ENCODE measurements at regions not wholly inside any gene's neighbourhood (a gene's known extent, or its start where the extent isn't known, plus 50 kb on each side); places are given as distances from the start of the nearest gene placed in this dataset.

- Mint-ChIP-seq H3K4me3 (no peak overlapping the region), H3K27ac (no peak overlapping the region), H3K9me3 (peaks cover 3% of the 10 kb centered on the region), H3K27me3 (no peaks in the 10 kb centered on the region), H3K4me1 (no peaks in the 10 kb centered on the region), H3K36me3 (no peaks in the 10 kb centered on the region)
- ATAC-seq, result no peak
Observed at GRCh38 chr16:82329504-82330192, 159.6 kb upstream of the MPHOSPH6 start.

DNA sequence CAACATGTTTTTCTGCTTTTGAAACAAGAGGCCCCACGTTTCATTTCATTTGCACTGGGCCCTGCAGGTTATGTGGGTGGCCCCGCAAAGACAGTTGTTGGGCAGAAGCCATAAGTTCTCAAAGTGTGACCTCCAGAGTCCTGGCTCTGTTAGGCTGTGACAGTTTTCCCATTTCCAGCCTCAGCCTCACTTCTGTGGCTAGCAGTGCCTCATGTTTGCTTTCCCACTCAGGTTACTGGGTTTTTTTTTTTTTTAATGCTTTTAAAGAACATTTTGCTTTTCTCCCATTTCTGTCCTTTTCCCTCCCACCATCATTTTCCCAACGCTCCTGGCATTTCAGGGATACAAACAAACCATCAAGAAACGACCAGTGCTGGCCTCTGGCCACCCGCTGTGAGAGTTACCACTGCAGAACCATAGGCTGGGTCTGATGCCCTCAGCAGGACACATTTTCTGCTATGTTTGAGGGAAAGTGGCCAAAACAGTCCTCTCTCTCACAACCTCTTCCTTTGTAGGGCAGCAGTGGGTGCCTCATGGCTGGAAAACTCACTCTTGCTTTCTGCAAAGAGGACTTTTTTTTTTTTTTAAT is 159.0 kb upstream of the MPHOSPH6 start:
- H3K4me3 Mint-ChIP-seq, result no peak overlapping the region
- ATAC-seq, result no peak
- H3K27ac Mint-ChIP-seq, result no peak overlapping the region
- no peaks in the 10 kb centered on the region for H3K4me1 Mint-ChIP-seq
- no peaks in the 10 kb centered on the region for H3K36me3 Mint-ChIP-seq
- no peaks in the 10 kb centered on the region for H3K27me3 Mint-ChIP-seq
- H3K9me3 Mint-ChIP-seq, result peaks cover 6% of the 10 kb centered on the region

GRCh38 chr16:82323171-82323570 is 153.1 kb upstream of the MPHOSPH6 start:
- no peak overlapping the region for H3K27ac Mint-ChIP-seq
- peaks cover 13% of the 10 kb centered on the region for H3K9me3 Mint-ChIP-seq
- no peaks in the 10 kb centered on the region for H3K36me3 Mint-ChIP-seq
- no peak for ATAC-seq
- H3K4me1 Mint-ChIP-seq, result no peaks in the 10 kb centered on the region
- H3K27me3 Mint-ChIP-seq, result peaks cover 11% of the 10 kb centered on the region
- no peak overlapping the region for H3K4me3 Mint-ChIP-seq

GRCh38 chr16:82322177-82322576 is 152.2 kb upstream of the MPHOSPH6 start:
- ATAC-seq, result no peak
- no peaks in the 10 kb centered on the region for H3K4me1 Mint-ChIP-seq
- H3K27ac Mint-ChIP-seq, result no peak overlapping the region

DNA sequence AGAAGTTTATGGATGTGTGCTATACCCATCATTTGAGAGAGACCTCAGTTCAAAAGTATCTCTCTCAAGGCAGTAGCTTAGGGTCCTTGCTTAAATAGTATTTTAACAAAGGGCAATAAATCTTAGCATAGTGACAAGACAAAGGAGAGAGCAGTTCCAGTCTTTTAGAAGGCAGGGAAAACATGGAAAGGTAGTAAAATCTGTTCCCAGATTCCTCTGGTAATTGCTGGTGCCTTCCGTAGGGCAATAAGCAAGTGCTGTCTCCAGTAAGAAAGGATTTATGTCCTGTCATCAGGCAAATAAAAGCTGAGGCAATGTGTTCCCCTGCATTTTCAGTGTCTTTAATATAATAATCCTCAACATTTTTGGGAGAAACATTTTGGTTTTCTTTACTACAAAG is 149.0 kb upstream of the MPHOSPH6 start:
- Mint-ChIP-seq H3K27me3 (peaks cover 11% of the 10 kb centered on the region), H3K4me1 (no peaks in the 10 kb centered on the region), H3K27ac (no peak overlapping the region), H3K9me3 (peaks cover 8% of the 10 kb centered on the region), H3K4me3 (no peak overlapping the region), H3K36me3 (no peaks in the 10 kb centered on the region)
- ATAC-seq, result no peak

More at GRCh38 chr16:82322177-82322576, 152.2 kb upstream of the MPHOSPH6 start:
- Mint-ChIP-seq H3K27me3 (peaks cover 11% of the 10 kb centered on the region), H3K4me3 (no peak overlapping the region), H3K9me3 (peaks cover 13% of the 10 kb centered on the region), H3K36me3 (no peaks in the 10 kb centered on the region)

DNA sequence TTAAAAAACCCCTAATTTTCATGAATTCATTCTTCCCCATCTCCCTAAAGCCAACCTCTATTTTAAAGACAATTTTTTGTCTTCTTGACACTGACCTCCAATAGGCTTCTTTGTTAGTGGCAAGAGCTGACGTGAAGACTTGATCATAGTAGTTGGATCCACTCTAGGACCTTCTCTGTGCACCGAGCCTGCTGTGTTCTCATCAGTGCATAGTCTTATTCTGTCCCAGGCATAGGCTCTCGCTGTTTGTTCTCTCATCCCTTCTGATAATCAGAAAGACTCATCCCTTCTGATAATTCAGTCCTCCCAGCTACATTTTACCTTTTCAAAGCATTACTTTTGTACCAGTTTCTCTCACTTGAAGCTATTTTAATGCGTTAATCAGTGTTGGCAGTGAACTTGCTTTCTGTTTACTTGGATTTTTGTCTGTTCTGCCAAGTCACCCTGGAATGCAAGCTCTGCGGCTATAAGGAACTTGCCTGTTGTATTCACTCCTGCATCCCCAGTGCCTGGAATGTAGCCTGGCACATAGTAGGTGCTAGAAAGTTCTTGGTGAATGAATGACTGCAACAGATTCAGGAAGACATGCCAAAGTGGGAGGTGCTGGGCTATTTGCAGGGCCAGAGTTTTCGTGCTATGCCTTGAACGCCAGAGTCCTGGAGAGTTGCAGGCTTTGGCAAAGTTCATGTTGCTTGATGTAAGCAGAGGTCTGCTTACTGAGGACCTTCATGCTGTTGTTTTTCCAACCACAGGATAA is 147.6 kb upstream of the MPHOSPH6 start:
- H3K9me3 Mint-ChIP-seq, result peaks cover 5% of the 10 kb centered on the region
- H3K4me1 Mint-ChIP-seq, result no peaks in the 10 kb centered on the region
- ATAC-seq, result no peak
- H3K27me3 Mint-ChIP-seq, result peaks cover 10% of the 10 kb centered on the region
- no peak overlapping the region for H3K27ac Mint-ChIP-seq
- no peaks in the 10 kb centered on the region for H3K36me3 Mint-ChIP-seq
- H3K4me3 Mint-ChIP-seq, result no peak overlapping the region

GRCh38 chr16:82313754-82314153 is 143.7 kb upstream of the MPHOSPH6 start:
- Mint-ChIP-seq H3K36me3 (no peaks in the 10 kb centered on the region), H3K27ac (no peak overlapping the region), H3K27me3 (peaks cover 15% of the 10 kb centered on the region), H3K9me3 (no peaks in the 10 kb centered on the region), H3K4me1 (no peaks in the 10 kb centered on the region), H3K4me3 (no peak overlapping the region)
- ATAC-seq, result no peak

DNA sequence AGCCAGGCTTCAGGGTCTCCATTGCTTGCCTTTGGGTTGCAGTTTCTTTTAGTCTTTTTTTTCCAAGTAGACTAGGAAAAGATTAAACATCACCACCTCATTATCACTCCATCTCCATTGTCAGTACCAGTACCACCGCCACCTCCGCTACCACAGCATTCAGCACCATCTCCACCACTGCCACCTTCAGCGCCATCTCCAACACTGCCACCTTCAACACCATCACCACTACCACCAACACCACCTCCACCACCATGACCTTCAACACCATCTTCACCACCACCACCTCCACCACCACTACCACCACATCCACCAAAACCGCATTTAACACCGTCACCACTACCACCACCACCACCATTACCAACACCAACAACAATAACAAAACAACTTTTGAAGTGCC is 141.5 kb upstream of the MPHOSPH6 start:
- H3K36me3 Mint-ChIP-seq, result no peaks in the 10 kb centered on the region
- no peak overlapping the region for H3K4me3 Mint-ChIP-seq
- H3K27ac Mint-ChIP-seq, result no peak overlapping the region
- H3K27me3 Mint-ChIP-seq, result peaks cover 15% of the 10 kb centered on the region
- H3K9me3 Mint-ChIP-seq, result no peaks in the 10 kb centered on the region
- H3K4me1 Mint-ChIP-seq, result no peaks in the 10 kb centered on the region
- no peak for ATAC-seq

DNA sequence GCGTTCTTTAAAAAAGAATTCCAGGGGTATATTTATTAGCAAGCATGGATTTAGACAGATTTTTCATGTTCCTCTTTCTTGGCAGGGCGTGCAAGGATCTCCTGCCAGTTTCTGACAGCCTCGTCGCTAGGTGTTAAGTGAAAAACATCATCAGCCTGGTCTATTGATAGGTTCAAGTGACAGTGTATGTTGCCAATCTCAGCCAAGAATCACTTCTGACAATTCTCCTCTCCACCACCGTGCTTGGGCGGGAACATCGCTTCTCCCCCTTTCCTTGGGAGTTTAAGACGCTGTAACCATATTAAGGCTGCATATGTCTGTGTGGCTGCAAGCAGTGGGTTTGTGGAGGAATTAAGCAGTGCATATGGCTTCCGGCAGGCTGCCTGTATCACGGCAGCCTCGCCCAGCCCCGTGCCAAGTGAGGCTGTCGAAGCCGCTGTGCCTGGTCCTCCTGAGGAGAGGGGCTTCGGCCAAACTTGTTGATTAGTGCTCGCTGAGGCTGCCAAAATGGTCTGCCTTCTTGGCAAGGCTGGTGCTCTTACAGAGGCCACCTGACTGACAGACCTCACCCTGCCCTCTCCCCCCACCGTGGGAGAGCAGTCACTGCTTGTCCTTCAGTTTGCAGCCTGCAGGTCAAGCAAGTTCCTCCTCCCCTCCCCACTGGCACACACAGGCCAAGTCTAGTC is 132.2 kb upstream of the MPHOSPH6 start:
- H3K9me3 Mint-ChIP-seq, result no peaks in the 10 kb centered on the region
- no peak overlapping the region for H3K4me3 Mint-ChIP-seq
- no peaks in the 10 kb centered on the region for H3K36me3 Mint-ChIP-seq
- H3K4me1 Mint-ChIP-seq, result no peaks in the 10 kb centered on the region
- no peak overlapping the region for H3K27ac Mint-ChIP-seq
- H3K27me3 Mint-ChIP-seq, result no peaks in the 10 kb centered on the region
- no peak for ATAC-seq

- Mint-ChIP-seq H3K27me3 (no peaks in the 10 kb centered on the region), H3K36me3 (no peaks in the 10 kb centered on the region), H3K4me3 (no peak overlapping the region), H3K4me1 (no peaks in the 10 kb centered on the region), H3K9me3 (no peaks in the 10 kb centered on the region), H3K27ac (no peak overlapping the region)
- no peak for ATAC-seq
Observed at GRCh38 chr16:82301146-82301755, 131.2 kb upstream of the MPHOSPH6 start.

DNA sequence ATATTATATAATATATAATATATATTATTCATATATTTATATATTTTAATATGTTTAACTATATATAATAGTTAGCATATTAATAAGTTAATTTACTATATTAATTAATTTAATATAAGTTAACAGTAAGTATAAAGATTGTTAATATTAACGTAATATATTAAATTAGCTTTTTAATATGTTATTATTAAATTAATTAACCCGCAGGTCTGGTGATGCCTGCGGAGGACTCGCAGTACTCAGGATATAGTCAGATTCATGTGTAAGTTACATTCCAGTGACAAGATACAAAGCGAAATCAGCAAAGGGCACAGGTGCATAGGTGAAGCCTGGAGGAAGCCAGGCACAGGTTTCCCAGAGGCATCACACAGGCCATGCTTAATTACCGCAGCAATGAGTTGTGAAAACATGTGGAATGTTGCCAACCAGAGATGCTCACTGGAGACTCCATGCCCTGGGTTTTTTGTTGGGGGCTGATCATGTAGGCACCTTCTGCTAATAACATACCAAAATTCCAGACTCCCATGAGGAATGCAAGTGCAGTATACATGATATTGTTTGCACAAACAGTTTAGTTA is 130.4 kb upstream of the MPHOSPH6 start:
- H3K4me3 Mint-ChIP-seq, result no peak overlapping the region
- no peaks in the 10 kb centered on the region for H3K9me3 Mint-ChIP-seq
- H3K27me3 Mint-ChIP-seq, result no peaks in the 10 kb centered on the region
- H3K36me3 Mint-ChIP-seq, result no peaks in the 10 kb centered on the region
- H3K27ac Mint-ChIP-seq, result no peak overlapping the region
- ATAC-seq, result no peak
- H3K4me1 Mint-ChIP-seq, result no peaks in the 10 kb centered on the region

DNA sequence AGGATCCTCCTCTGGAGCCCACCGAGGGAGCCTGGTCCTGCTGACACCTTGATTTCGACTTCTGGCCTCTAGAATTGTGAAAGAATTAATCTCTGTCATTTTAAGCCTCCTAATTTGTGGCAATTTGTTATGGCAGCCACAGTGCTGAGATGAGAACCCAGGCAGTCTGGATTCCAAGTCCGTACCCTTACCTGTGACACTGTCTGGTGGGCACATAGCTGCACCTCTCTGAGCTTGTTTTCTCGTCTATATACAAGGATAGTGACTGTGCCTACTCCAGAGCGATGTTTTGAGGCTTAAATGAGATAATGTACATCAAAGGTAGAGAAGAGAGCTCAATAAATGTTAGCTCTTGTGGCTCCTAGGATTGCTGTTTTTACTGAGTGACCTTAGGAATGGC is 128.4 kb upstream of the MPHOSPH6 start:
- H3K4me1 Mint-ChIP-seq, result no peaks in the 10 kb centered on the region
- H3K4me3 Mint-ChIP-seq, result no peak overlapping the region
- no peak overlapping the region for H3K27ac Mint-ChIP-seq
- ATAC-seq, result no peak
- H3K27me3 Mint-ChIP-seq, result no peaks in the 10 kb centered on the region
- H3K36me3 Mint-ChIP-seq, result no peaks in the 10 kb centered on the region
- no peaks in the 10 kb centered on the region for H3K9me3 Mint-ChIP-seq

DNA sequence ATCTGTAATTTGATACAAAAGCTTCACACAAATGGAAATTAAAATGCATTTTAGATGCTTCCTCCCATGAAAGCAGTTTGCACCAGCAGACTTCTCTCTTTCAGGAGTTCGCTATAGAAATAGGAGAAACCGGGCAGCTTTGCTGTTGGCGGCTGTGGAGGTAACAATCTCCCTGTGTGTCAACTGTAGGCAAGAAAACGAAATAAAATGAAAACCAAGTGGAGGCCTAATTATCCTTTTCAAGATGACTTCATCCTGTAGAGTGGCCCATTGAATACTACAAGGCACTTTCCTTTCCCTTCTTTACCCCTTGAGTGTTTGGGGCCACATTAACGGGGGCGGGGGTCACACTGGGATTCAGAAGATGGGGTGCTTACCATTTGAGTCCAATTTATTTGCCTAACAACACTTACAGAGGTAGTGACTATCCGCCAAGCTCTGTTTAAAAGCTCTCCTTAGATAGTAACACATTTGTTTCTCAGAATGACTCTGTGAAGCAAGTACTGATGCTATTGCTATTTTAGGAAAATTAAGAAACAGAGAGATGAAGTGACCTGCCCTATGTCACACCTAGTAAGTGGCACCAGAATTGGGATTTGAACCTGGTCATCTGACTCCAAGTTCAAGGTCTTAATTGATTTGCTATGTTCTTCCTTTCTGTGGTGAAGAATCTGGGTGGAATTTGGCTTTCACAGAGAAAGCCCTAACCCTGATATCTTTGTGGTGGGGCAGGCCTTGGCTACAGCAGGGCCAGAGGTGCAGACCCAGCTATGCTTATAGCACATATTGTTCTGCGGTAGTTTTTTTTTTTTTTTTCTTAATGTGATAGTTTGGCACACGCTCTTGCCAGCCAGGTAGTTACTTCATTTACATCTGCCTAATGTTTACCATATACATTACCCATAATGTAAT is 125.5 kb upstream of the MPHOSPH6 start:
- Mint-ChIP-seq H3K27ac (no peak overlapping the region), H3K4me3 (no peak overlapping the region), H3K36me3 (no peaks in the 10 kb centered on the region), H3K4me1 (no peaks in the 10 kb centered on the region), H3K27me3 (no peaks in the 10 kb centered on the region), H3K9me3 (no peaks in the 10 kb centered on the region)
- ATAC-seq, result no peak

GRCh38 chr16:82293671-82294070 is 123.6 kb upstream of the MPHOSPH6 start:
- Mint-ChIP-seq H3K27ac (no peak overlapping the region), H3K36me3 (no peaks in the 10 kb centered on the region), H3K27me3 (no peaks in the 10 kb centered on the region), H3K4me1 (no peaks in the 10 kb centered on the region), H3K4me3 (no peak overlapping the region), H3K9me3 (no peaks in the 10 kb centered on the region)
- no peak for ATAC-seq
